ENCODE measurements at regions not wholly inside any gene's neighbourhood (a gene's known extent, or its start where the extent isn't known, plus 50 kb on each side); places are given as distances from the start of the nearest gene placed in this dataset.
A peak's percentile ranks its signal among the peaks of the same experiment; 100 is the strongest.

DNA sequence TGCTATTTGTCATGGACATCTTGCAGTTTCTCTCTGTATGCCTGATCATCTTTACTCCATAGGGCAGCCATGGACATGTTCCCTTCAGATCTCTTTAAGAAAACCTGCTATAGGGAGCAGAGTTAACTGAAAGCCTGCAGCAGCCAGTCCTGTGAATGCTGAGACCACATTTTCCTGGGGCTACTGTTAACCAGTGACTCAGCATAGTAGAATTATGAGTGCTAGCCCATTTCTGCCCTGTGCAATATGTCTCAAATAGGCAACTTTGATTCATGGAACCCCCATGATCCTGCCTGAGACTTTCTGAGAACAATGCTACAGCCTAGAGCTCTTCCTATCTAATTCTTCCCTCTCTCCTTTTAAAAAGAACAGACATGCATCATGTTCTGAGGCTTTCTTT lies 624.2 kb downstream of the CHSY3 start:
- H4K8ac ChIP-seq (ENCODE audit: low read depth, low read length), result no peak overlapping the region
- H3K4me1 ChIP-seq (ENCODE audit: control insufficient read depth in 2 of 2, insufficient read depth in 1 of 2, low read depth in 1 of 2, low read length in 2 of 2), result no peaks in the 10 kb centered on the region
- no peak overlapping the region for H4K91ac ChIP-seq (ENCODE audit: low read depth, low read length, poor library complexity)
- H2BK15ac ChIP-seq (ENCODE audit: low read length), result no peak overlapping the region
- no peak overlapping the region for H3K4me3 ChIP-seq (ENCODE audit: low read length in 2 of 2)
- H3K4ac ChIP-seq (ENCODE audit: low read length), result no peak overlapping the region
- H3K9me3 ChIP-seq (replicated peaks in 1 of 2; ENCODE audit: control insufficient read depth in 2 of 2, insufficient read depth in 1 of 2, low read depth in 1 of 2, low read length in 2 of 2), result no peaks in the 10 kb centered on the region
- H3K36me3 ChIP-seq (replicated peaks in 1 of 2; ENCODE audit: control insufficient read depth in 2 of 2, insufficient read depth in 2 of 2, low read length in 2 of 2), result no peaks in the 10 kb centered on the region
- H2BK12ac ChIP-seq (ENCODE audit: low read length), result no peak overlapping the region
- H3K79me1 ChIP-seq (ENCODE audit: low read depth, low read length), result no peaks in the 10 kb centered on the region
- H3K18ac ChIP-seq (ENCODE audit: low read length), result no peak overlapping the region
- no peak for DNase-seq (ENCODE audit: low spot score)
- no peak overlapping the region for H2BK120ac ChIP-seq (ENCODE audit: low read depth, low read length)
- no peak overlapping the region for H2AK5ac ChIP-seq (ENCODE audit: low read depth, low read length)
- no peak overlapping the region for H3K14ac ChIP-seq (ENCODE audit: low read length)
- H3K27ac ChIP-seq (replicated peaks; ENCODE audit: low read length), result no peak overlapping the region
- H3K27me3 ChIP-seq (ENCODE audit: control insufficient read depth in 3 of 3, insufficient read depth in 3 of 3, low read depth in 1 of 3, low read length in 3 of 3), result no peaks in the 10 kb centered on the region
- no peak overlapping the region for H3K23ac ChIP-seq (ENCODE audit: low read depth, low read length, poor library complexity)
- H3K4me2 ChIP-seq (ENCODE audit: insufficient read depth, low read length, poor library complexity, severe bottlenecking), result no peak overlapping the region
- H2AFZ ChIP-seq (ENCODE audit: low read length), result no peak overlapping the region
- H3K9ac ChIP-seq (ENCODE audit: low read depth, low read length, poor library complexity), result no peak overlapping the region
- no peak overlapping the region for H2BK5ac ChIP-seq (ENCODE audit: low read length)

DNA sequence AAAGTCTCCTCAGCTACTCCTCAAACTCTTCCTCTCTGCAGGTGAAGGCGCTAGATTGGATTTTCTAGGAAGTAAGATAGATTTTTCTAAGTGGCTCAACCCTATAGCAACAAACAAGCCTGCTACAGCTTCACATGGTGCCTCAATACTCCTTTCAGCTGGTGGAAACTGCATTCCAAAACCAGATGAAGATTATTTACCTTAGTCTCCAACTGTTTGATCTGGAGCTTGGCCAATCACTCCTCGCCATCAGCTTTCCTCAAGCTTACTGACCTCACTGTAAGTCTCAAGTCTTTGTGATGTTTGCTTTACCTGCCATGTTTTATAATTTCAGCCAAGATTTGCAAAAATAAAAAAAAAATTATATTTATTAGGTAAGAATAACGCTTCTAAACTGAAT lies 622.4 kb downstream of the CHSY3 start:
- DNase-seq (ENCODE audit: low spot score), result no peak
- peaks cover 0 to 1% of the 10 kb centered on the region in 2 donors for H3K4me1 ChIP-seq (ENCODE audit: control insufficient read depth in 2 of 2, insufficient read depth in 1 of 2, low read depth in 1 of 2, low read length in 2 of 2)
- no peaks in the 10 kb centered on the region for H3K79me1 ChIP-seq (ENCODE audit: low read depth, low read length)
- H2BK5ac ChIP-seq (ENCODE audit: low read length), result no peak overlapping the region
- H2AFZ ChIP-seq (ENCODE audit: low read length), result no peak overlapping the region
- H3K36me3 ChIP-seq (replicated peaks in 1 of 2; ENCODE audit: control insufficient read depth in 2 of 2, insufficient read depth in 2 of 2, low read length in 2 of 2), result no peaks in the 10 kb centered on the region
- H2BK15ac ChIP-seq (ENCODE audit: low read length), result no peak overlapping the region
- no peak overlapping the region for H2AK5ac ChIP-seq (ENCODE audit: low read depth, low read length)
- H3K27me3 ChIP-seq (ENCODE audit: control insufficient read depth in 3 of 3, insufficient read depth in 3 of 3, low read depth in 1 of 3, low read length in 3 of 3), result no peaks in the 10 kb centered on the region
- no peak overlapping the region for H4K91ac ChIP-seq (ENCODE audit: low read depth, low read length, poor library complexity)
- no CpG with 5 or more reads among the region's 3 CpGs for WGBS, 2 donors (ENCODE audit: extremely low coverage in 2 of 2, insufficient read length in 2 of 2, insufficient replicate concordance in 1 of 2)
- H3K18ac ChIP-seq (ENCODE audit: low read length), result no peak overlapping the region
- H3K14ac ChIP-seq (ENCODE audit: low read length), result no peak overlapping the region
- H3K27ac ChIP-seq (replicated peaks; ENCODE audit: low read length), result no peak overlapping the region
- no peak overlapping the region for H3K23ac ChIP-seq (ENCODE audit: low read depth, low read length, poor library complexity)
- no peak overlapping the region for H3K4ac ChIP-seq (ENCODE audit: low read length)
- H4K8ac ChIP-seq (ENCODE audit: low read depth, low read length), result no peak overlapping the region
- H2BK120ac ChIP-seq (ENCODE audit: low read depth, low read length), result no peak overlapping the region
- H3K9me3 ChIP-seq (replicated peaks in 1 of 2; ENCODE audit: control insufficient read depth in 2 of 2, insufficient read depth in 1 of 2, low read depth in 1 of 2, low read length in 2 of 2), result no peaks in the 10 kb centered on the region
- no peak overlapping the region for H2BK12ac ChIP-seq (ENCODE audit: low read length)
- H3K4me3 ChIP-seq (ENCODE audit: low read length in 2 of 2), result no peak overlapping the region
- H3K4me2 ChIP-seq (ENCODE audit: insufficient read depth, low read length, poor library complexity, severe bottlenecking), result no peak overlapping the region
- no peak overlapping the region for H3K9ac ChIP-seq (ENCODE audit: low read depth, low read length, poor library complexity)

DNA sequence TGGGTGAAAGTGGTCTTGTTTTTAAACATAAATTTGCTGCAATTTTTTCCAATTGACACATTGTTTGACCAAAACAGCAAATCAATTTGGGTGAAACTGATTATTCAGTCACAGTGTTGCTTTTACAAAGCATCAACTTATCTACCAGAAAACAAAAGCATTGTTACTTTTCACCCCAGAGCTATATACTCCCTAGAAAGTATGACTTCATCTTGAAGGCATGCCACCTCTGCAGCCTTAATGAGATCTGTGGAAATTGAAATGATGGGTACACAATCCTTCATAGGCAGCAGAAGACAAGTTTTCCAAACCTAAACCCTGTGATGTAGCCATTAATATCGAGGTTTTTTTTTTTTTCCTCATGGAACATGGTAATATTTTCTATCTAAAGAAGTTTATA lies 615.9 kb downstream of the CHSY3 start:
- peaks cover 0 to 7% of the 10 kb centered on the region in 2 donors for H3K4me1 ChIP-seq (ENCODE audit: control insufficient read depth in 2 of 2, insufficient read depth in 1 of 2, low read depth in 1 of 2, low read length in 2 of 2)
- no peak overlapping the region for H2BK15ac ChIP-seq (ENCODE audit: low read length)
- DNase-seq (ENCODE audit: low spot score), result peak; percentile 4
- H3K14ac ChIP-seq (ENCODE audit: low read length), result no peak overlapping the region
- H4K91ac ChIP-seq (ENCODE audit: low read depth, low read length, poor library complexity), result no peak overlapping the region
- no peak overlapping the region for H3K4me3 ChIP-seq (ENCODE audit: low read length in 2 of 2)
- H2AFZ ChIP-seq (ENCODE audit: low read length), result no peak overlapping the region
- no peak overlapping the region for H4K8ac ChIP-seq (ENCODE audit: low read depth, low read length)
- no peak overlapping the region for H3K27ac ChIP-seq (replicated peaks; ENCODE audit: low read length)
- H3K27me3 ChIP-seq (ENCODE audit: control insufficient read depth in 3 of 3, insufficient read depth in 3 of 3, low read depth in 1 of 3, low read length in 3 of 3), result no peaks in the 10 kb centered on the region
- no CpG with 5 or more reads among the region's 1 CpG for WGBS, 2 donors (ENCODE audit: extremely low coverage in 2 of 2, insufficient read length in 2 of 2, insufficient replicate concordance in 1 of 2)
- no peak overlapping the region for H3K18ac ChIP-seq (ENCODE audit: low read length)
- H2BK12ac ChIP-seq (ENCODE audit: low read length), result no peak overlapping the region
- H2AK5ac ChIP-seq (ENCODE audit: low read depth, low read length), result no peak overlapping the region
- no peak overlapping the region for H3K9ac ChIP-seq (ENCODE audit: low read depth, low read length, poor library complexity)
- no peak overlapping the region for H3K4me2 ChIP-seq (ENCODE audit: insufficient read depth, low read length, poor library complexity, severe bottlenecking)
- no peaks in the 10 kb centered on the region for H3K79me1 ChIP-seq (ENCODE audit: low read depth, low read length)
- no peaks in the 10 kb centered on the region for H3K36me3 ChIP-seq (replicated peaks in 1 of 2; ENCODE audit: control insufficient read depth in 2 of 2, insufficient read depth in 2 of 2, low read length in 2 of 2)
- no peak overlapping the region for H2BK120ac ChIP-seq (ENCODE audit: low read depth, low read length)
- H3K23ac ChIP-seq (ENCODE audit: low read depth, low read length, poor library complexity), result no peak overlapping the region
- no peak overlapping the region for H3K4ac ChIP-seq (ENCODE audit: low read length)
- no peak overlapping the region for H2BK5ac ChIP-seq (ENCODE audit: low read length)
- no peaks in the 10 kb centered on the region for H3K9me3 ChIP-seq (replicated peaks in 1 of 2; ENCODE audit: control insufficient read depth in 2 of 2, insufficient read depth in 1 of 2, low read depth in 1 of 2, low read length in 2 of 2)

DNA sequence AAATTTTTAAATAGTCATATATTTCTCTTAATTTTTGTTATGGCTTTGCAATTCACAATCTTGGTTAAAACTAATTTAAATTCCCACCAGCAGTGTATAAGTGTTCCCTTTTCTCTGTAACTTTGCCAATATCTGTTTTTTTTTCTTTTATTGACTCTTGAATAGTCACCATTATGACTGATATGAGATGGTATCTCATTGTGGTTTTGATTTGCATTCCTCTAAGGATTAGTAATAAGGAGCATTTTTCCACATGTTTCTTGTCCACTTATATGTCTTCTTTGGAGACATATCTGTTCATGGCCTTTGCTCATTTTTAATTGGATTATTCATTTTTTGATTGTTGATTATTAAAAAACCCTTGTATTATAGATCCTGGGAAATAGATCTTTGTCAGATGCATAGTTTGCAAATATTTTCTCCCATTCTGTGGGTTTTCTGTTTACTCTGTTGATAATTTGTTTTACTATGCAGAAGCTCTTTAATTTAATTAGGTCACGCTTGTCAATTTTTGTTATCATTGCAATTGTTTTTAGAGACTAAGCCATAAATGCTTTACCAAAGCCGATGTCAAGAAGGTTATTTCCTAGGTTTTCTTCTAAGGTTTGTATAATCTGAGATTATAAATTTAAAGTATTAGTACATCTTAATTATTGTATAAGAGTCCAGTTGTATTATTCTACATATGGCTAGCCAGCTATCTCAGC lies 610.9 kb downstream of the CHSY3 start:
- Histone ChIP-seq H3K79me1 (ENCODE audit: low read depth, low read length) (no peaks in the 10 kb centered on the region), H4K8ac (ENCODE audit: low read depth, low read length) (no peak overlapping the region), H2BK15ac (ENCODE audit: low read length) (no peak overlapping the region), H4K91ac (ENCODE audit: low read depth, low read length, poor library complexity) (no peak overlapping the region), H3K9me3 (replicated peaks in 1 of 2; ENCODE audit: control insufficient read depth in 2 of 2, insufficient read depth in 1 of 2, low read depth in 1 of 2, low read length in 2 of 2) (no peaks in the 10 kb centered on the region), H2AFZ (ENCODE audit: low read length) (no peak overlapping the region), H3K27ac (replicated peaks; ENCODE audit: low read length) (no peak overlapping the region), H3K18ac (ENCODE audit: low read length) (no peak overlapping the region), H3K4me1 (ENCODE audit: control insufficient read depth in 2 of 2, insufficient read depth in 1 of 2, low read depth in 1 of 2, low read length in 2 of 2) (no peaks in the 10 kb centered on the region), H3K23ac (ENCODE audit: low read depth, low read length, poor library complexity) (no peak overlapping the region), H2AK5ac (ENCODE audit: low read depth, low read length) (no peak overlapping the region), H3K9ac (ENCODE audit: low read depth, low read length, poor library complexity) (no peak overlapping the region), H3K27me3 (ENCODE audit: control insufficient read depth in 3 of 3, insufficient read depth in 3 of 3, low read depth in 1 of 3, low read length in 3 of 3) (no peaks in the 10 kb centered on the region), H2BK120ac (ENCODE audit: low read depth, low read length) (no peak overlapping the region), H3K4me2 (ENCODE audit: insufficient read depth, low read length, poor library complexity, severe bottlenecking) (no peak overlapping the region), H3K4ac (ENCODE audit: low read length) (no peak overlapping the region), H3K14ac (ENCODE audit: low read length) (no peak overlapping the region), H2BK5ac (ENCODE audit: low read length) (no peak overlapping the region), H3K36me3 (replicated peaks in 1 of 2; ENCODE audit: control insufficient read depth in 2 of 2, insufficient read depth in 2 of 2, low read length in 2 of 2) (no peaks in the 10 kb centered on the region), H2BK12ac (ENCODE audit: low read length) (no peak overlapping the region), H3K4me3 (ENCODE audit: low read length in 2 of 2) (no peak overlapping the region)
- DNase-seq (ENCODE audit: low spot score), result no peak
- WGBS, 2 donors (ENCODE audit: extremely low coverage in 2 of 2, insufficient read length in 2 of 2, insufficient replicate concordance in 1 of 2), result no CpG with 5 or more reads among the region's 2 CpGs

Data from neuronal stem cell (in vitro differentiated cells).